ENCODE measurements at regions not wholly inside any gene's neighbourhood (a gene's known extent, or its start where the extent isn't known, plus 50 kb on each side); places are given as distances from the start of the nearest gene placed in this dataset.

DNA sequence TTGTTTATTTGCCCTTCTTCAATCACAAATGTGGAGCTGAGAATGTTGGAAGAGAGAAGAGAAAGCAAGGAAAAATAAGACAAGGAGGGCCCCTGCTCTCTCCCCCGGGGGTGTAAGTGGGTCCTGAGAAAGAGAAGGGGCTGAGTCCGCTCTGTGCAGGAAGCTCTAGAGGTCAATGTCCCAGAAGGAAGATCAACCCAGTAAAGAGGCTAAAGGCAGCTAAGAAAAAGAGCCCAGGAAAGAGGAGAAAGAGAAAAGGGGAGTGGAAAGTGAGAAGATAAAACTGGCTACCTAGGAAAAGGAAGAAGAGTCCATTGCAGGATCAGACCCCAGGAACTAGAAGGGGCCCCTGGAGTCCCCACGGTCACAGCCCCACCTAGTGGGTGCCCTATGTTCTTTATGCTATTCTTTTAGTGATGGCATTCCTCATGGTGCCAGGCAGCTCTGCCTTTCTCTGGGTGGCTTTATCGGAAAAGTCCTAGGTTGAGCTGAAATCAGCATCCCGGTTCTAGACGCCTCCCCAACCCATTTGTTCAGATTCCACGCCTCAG lies 583.4 kb downstream of the ACTL7B start:
- ATAC-seq (peak; percentile 84), DNase-seq (ENCODE audit: low read depth, low spot score) (peak; percentile 38)
- BruUV-seq (replicated peaks) = no TSS peak
- POLR2A ChIA-PET = no interaction called here
- H3K4me3 ChIP-seq (replicated peaks in 1 of 2; ENCODE audit: low read depth in 1 of 2, low read length in 2 of 2) = no peak overlapping the region
- no peaks in the 10 kb centered on the region for H3K36me3 ChIP-seq (ENCODE audit: control insufficient read depth in 1 of 2, insufficient read depth in 2 of 2, low read length in 2 of 2)
- H2AFZ ChIP-seq (ENCODE audit: low read depth, low read length, poor library complexity, severe bottlenecking) = peak overlapping the region; percentile 73
- H3K4me2 ChIP-seq (ENCODE audit: low read length) = peak overlapping the region; percentile 45
- H3K27ac ChIP-seq (ENCODE audit: low read depth, low read length) = no peak overlapping the region
- no peaks in the 10 kb centered on the region for H3K27me3 ChIP-seq (ENCODE audit: insufficient read depth, low read length)
- no peak overlapping the region; the same call in 1 of the 2 replicates for H3K9ac ChIP-seq (ENCODE audit: low read length)
- no peaks in the 10 kb centered on the region for H3K9me3 ChIP-seq (ENCODE audit: control insufficient read depth in 1 of 2, insufficient read depth in 1 of 2, low read depth in 1 of 2, low read length in 2 of 2)
- intact Hi-C loops (cut with micrococcal nuclease) = loop anchor here (1.0 to 5.0 kb wide), 6 partner anchors 215 to 850 kb away; no protein-coding TSS in a partner anchor
- H4K20me1 ChIP-seq (ENCODE audit: insufficient read depth) = no peaks in the 10 kb centered on the region
- H3K4me1 ChIP-seq (ENCODE audit: control insufficient read depth in 1 of 2, insufficient read depth in 2 of 2, low read length in 2 of 2) = peaks cover 19 to 41% of the 10 kb centered on the region in 2 experiments; a peak in 3 of 4 replicates
- CTCF ChIA-PET = interaction anchor here (0.7 to 3.0 kb wide), 13 partner anchors 11 to 850 kb away, joined by 3 to 16 read pairs (median 4); no protein-coding TSS in a partner anchor
- RAD21 ChIA-PET (ENCODE audit: low non-redundant PET in 1 of 2, low total read pairs in 2 of 2, uncharacterized antibody in 2 of 2, unreplicated experiment in 2 of 2) = interaction anchor here in 1 of 2 experiments (0.9 to 1.7 kb wide), 3 partner anchors 273 to 850 kb away, joined by 3 to 5 read pairs (median 3); no protein-coding TSS in a partner anchor
- TF ChIP-seq, protein P1, sequence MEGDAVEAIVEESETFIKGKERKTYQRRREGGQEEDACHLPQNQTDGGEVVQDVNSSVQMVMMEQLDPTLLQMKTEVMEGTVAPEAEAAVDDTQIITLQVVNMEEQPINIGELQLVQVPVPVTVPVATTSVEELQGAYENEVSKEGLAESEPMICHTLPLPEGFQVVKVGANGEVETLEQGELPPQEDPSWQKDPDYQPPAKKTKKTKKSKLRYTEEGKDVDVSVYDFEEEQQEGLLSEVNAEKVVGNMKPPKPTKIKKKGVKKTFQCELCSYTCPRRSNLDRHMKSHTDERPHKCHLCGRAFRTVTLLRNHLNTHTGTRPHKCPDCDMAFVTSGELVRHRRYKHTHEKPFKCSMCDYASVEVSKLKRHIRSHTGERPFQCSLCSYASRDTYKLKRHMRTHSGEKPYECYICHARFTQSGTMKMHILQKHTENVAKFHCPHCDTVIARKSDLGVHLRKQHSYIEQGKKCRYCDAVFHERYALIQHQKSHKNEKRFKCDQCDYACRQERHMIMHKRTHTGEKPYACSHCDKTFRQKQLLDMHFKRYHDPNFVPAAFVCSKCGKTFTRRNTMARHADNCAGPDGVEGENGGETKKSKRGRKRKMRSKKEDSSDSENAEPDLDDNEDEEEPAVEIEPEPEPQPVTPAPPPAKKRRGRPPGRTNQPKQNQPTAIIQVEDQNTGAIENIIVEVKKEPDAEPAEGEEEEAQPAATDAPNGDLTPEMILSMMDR (IDR thresholded peaks at IDR 0.05 in 2 of 3, conservative IDR thresholded peaks at IDR 0.05 in 1 of 3; ENCODE audit: borderline replicate concordance in 1 of 3, insufficient read depth in 1 of 3, low read depth in 2 of 3, low read length in 2 of 3) = peak; percentile 65 to 66 (median 66)
- TF ChIP-seq EZH2 (IDR thresholded peaks at IDR 0.05) (no peak), YY1 (IDR thresholded peaks at IDR 0.05; ENCODE audit: extremely low read depth, insufficient replicate concordance, low read depth, low read length) (peak; percentile 10), EZH2phosphoT487 (IDR thresholded peaks at IDR 0.05; ENCODE audit: borderline replicate concordance) (no peak), RAD21 (IDR thresholded peaks at IDR 0.05; ENCODE audit: low read depth) (peak; percentile 94)
- no peaks in the 10 kb centered on the region for H3K9me2 ChIP-seq (ENCODE audit: insufficient read depth)
- no peaks in the 10 kb centered on the region for H3K79me2 ChIP-seq (ENCODE audit: insufficient read depth, low read length)

Measured in HCT116 (cell line).